DND-41 (cell line): ENCODE measurements at regions not wholly inside any gene's neighbourhood (a gene's known extent, or its start where the extent isn't known, plus 50 kb on each side); places are given as distances from the start of the nearest gene placed in this dataset.

ENCODE experiments used
- CTCF ChIP-seq: IDR thresholded peaks from 2 replicates; pipeline ENCODE4 v1.5.1; 2012; ENCODE audit warnings: borderline replicate concordance, low read length, moderate library complexity, mild to moderate bottlenecking; ENCODE audit not compliant: poor library complexity, severe bottlenecking; ENCODE audit errors: extremely low read depth
- EZH2 ChIP-seq: IDR thresholded peaks from 3 replicates; pipeline ENCODE4 v1.6.1; 2012; ENCODE audit warnings: borderline replicate concordance, low read depth, mild to moderate bottlenecking, moderate library complexity, low read length, inconsistent platforms; ENCODE audit not compliant: severe bottlenecking

- TF ChIP-seq CTCF, result no peak
- TF ChIP-seq EZH2, result no peak
Observed at GRCh38 chr6:113741651-113742050, 115.5 kb upstream of the MARCKS start.
